GM18511 (cell line): ENCODE measurements at regions not wholly inside any gene's neighbourhood (a gene's known extent, or its start where the extent isn't known, plus 50 kb on each side); places are given as distances from the start of the nearest gene placed in this dataset.

Experiments
- ATAC-seq: cut with Tn5 transposase; IDR thresholded peaks from one replicate; pipeline ENCODE4 v1.9.1; 2021; ENCODE audit warnings: mild to moderate bottlenecking, moderate library complexity; ENCODE audit not compliant: unreplicated experiment

GRCh38 chr2:104286841-104287240 is 567.1 kb upstream of the POU3F3 start:
- ATAC-seq, result no peak

- no peak for ATAC-seq
These were observed 564.0 kb upstream of the POU3F3 start for GRCh38 chr2:104289651-104290565.

- ATAC-seq, result no peak
These were observed 563.4 kb upstream of the POU3F3 start for GRCh38 chr2:104290566-104290891.

GRCh38 chr2:104312684-104313083 is 541.2 kb upstream of the POU3F3 start:
- ATAC-seq, result no peak

- ATAC-seq, result no peak
These were observed 535.8 kb upstream of the POU3F3 start for GRCh38 chr2:104318001-104318665.

GRCh38 chr2:104321116-104321795 is 532.7 kb upstream of the POU3F3 start:
- no peak for ATAC-seq

GRCh38 chr2:104321796-104322349 is 532.0 kb upstream of the POU3F3 start:
- ATAC-seq, result no peak

GRCh38 chr2:104332731-104333130 is 521.2 kb upstream of the POU3F3 start:
- ATAC-seq, result no peak

GRCh38 chr2:104337869-104338268 is 516.0 kb upstream of the POU3F3 start:
- no peak for ATAC-seq

- ATAC-seq, result no peak
These were observed 513.8 kb upstream of the POU3F3 start for GRCh38 chr2:104340162-104340561.

GRCh38 chr2:104340879-104341828 is 512.8 kb upstream of the POU3F3 start:
- no peak for ATAC-seq

GRCh38 chr2:104344306-104344705 is 509.6 kb upstream of the POU3F3 start:
- no peak for ATAC-seq

GRCh38 chr2:104344985-104345384 is 508.9 kb upstream of the POU3F3 start:
- ATAC-seq, result no peak

- ATAC-seq, result no peak
These were observed 495.8 kb upstream of the POU3F3 start for GRCh38 chr2:104358122-104358521.

- ATAC-seq, result no peak
These were observed 492.5 kb upstream of the POU3F3 start for GRCh38 chr2:104361414-104361813.

GRCh38 chr2:104368089-104368488 is 485.8 kb upstream of the POU3F3 start:
- no peak for ATAC-seq

- ATAC-seq, result no peak
These were observed 482.7 kb upstream of the POU3F3 start for GRCh38 chr2:104371087-104371781.

- no peak for ATAC-seq
These were observed 478.7 kb upstream of the POU3F3 start for GRCh38 chr2:104375206-104375605.

- ATAC-seq, result peak; percentile 95
These were observed 475.0 kb upstream of the POU3F3 start for GRCh38 chr2:104378853-104379374.
